GM19452 (cell line): ENCODE measurements at regions not wholly inside any gene's neighbourhood (a gene's known extent, or its start where the extent isn't known, plus 50 kb on each side); places are given as distances from the start of the nearest gene placed in this dataset.

Experiments used
- ATAC-seq: cut with Tn5 transposase; IDR thresholded peaks from one replicate; pipeline ENCODE4 v1.9.1; 2021; ENCODE audit not compliant: unreplicated experiment

DNA sequence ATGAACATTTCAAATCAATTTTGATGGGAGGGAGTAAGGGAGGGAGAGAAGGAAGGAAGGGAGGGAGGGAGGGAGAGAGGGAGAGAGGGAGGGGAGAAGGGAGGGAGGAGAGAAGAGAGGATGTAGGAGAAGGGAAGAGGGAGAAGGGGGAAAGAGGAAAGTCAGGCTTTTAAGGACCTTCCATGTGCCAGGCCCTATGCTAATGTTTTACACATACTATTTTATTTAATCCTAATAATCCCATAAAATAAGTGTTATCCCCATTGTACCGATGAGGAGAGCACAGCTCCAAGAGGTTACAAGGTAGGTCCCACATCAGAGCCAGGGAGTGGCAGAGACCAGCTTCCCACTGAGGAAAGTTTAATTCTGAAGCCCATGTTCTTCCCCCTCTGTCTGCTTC is 341.9 kb downstream of the RAB28 start:
- ATAC-seq, result no peak

DNA sequence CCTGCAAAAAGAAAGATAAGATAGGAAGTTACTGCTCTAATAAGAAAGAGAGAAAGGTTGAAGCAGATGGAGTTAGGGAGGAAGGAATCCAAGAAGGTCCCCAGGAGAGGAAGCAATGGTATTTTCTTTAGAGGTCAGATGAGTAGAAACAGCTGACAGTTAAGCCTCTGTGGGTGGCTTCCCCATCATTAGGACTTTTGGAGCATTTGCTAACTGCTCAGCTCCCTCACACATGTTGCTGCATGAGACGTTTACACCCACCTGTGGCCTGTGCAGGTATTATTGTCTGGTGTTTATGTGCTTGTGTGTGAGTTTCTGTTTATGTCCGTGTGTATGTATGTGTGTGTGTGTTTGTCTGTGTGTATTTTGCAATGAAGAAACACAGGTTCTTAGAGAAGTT is 346.8 kb downstream of the RAB28 start:
- no peak for ATAC-seq

DNA sequence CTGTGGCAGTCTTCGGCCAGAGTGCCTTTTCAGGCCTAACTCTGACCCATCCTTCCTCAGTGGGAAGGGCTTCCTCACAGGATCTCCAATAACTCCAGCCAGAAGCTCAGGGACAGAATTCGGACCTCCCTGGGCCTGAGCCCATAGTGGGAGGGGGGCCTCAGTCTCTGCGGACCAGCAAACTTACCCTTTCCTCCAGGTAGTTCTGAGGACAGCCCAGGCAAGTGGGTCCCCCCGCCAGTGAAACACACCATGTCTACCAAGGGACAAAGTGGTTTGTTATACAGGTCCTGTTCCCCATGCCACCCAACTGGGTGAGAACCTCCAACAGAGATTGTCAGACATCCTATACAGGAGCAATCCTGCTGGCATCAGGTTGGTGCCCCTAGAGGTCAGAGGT is 350.4 kb downstream of the RAB28 start:
- ATAC-seq, result no peak

DNA sequence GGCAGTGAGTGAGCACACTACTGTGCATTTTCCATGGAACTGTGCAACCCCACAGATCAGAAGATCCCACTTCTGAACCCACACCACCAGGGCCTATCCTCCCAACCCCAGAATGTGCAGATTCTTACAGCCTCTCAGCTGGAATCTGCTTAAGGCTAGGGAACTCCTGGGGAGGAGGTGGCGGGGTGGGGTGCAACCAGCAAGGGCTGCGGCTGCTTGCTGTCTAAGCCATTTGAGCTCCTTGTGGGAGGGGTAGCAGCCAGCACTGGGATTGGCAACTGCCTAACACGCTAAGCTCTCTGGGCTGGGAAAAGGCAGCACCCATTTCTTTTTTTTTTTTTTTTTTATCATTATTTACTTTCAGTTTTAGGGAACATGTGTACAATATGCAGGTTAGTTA is 353.3 kb downstream of the RAB28 start:
- ATAC-seq, result no peak

DNA sequence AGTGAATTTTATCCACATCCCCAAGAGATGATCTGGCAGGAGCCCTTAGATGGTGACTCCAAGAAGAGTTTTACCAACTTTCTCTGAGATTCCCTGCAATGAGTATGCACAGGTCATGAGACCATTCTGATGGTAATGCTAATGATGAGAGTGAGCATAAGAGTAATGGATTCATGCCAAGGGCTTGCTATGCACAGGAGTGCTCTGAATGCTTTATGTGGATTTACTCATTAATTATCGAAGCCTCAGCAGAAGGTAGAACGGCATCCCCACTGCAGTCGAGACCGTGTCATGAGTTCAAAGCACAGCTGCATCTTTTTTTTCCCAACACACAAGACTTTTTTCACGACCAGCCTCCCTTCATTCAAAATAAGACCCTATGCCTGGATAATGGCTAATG is 355.0 kb downstream of the RAB28 start:
- no peak for ATAC-seq

DNA sequence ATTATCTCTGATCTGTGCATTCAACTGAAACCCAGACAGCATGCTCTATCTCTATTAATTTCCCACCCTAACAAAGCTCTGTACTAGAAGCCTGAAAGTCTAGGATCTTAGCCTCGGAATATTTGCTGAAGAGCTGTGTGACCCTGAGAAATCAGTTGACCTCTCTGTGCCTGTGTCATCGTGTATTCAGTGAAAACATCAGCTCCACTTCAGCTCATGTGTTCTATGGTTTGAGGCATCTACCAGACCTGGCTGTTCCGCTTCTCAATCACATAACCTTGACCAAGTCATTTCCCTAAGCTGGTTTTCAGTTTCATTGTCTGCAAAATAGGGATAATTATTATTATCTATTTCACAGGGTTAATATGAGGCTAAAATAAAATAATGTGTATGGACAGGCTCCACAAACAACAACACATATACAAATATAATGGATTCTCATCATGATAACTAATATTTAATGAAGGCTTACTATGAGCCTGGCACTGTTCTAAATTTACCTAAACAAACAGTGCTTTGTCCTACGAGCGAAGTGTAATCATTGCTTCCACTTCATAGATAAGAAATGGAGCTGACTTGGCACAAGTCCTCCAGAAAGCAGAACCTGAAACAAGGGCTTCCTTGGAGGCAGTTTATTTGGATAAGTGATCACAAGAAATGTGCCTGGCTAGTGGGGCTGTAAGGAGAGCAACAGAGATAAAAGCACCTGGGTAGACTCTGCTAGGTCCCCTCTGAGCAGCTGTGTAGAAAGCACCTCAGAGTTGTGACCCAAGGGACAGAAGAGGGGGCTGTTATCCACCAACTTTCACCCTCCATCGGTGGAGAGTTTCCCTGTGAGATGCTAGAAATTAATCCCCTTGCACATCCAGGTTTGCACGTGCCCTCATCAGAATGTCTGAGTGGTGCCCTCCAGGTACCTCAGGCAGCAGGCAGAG is 356.9 kb downstream of the RAB28 start:
- ATAC-seq, result no peak

DNA sequence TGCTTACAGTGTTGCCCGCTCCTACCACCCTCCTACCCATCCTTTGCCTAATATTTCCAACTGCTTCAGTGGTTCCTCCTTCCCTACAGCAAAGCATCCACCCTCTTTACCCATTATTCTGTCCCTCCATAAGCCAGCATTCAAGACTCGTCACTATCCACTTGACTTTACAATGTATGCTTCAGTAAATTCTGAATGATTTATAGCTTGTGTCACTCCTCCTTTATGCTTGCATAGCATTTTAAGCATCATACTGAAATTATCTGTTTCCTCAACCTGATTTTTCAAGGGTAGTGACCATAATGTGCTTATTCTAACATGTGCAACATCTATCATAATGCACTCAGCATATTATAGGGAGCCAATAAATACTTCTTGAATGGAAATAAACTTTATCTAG is 365.5 kb downstream of the RAB28 start:
- no peak for ATAC-seq

DNA sequence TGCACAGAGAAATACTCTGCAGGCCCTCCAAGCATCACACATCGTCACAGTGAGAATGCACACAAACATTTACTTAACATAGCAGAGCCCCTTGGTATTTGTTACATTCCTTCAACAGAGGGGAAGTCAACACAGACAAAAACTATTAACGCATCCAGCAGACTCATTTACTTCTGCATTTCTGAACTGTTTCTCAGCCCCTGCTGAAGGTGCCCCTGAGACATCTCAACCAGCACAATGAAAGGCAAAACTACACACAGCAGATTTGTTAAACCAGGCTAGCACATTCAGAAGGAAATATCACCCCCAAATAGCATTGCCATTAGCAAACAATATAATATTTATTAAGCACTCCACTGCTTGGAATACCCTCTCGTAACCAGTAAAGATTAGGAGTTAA is 367.0 kb downstream of the RAB28 start:
- ATAC-seq, result no peak

DNA sequence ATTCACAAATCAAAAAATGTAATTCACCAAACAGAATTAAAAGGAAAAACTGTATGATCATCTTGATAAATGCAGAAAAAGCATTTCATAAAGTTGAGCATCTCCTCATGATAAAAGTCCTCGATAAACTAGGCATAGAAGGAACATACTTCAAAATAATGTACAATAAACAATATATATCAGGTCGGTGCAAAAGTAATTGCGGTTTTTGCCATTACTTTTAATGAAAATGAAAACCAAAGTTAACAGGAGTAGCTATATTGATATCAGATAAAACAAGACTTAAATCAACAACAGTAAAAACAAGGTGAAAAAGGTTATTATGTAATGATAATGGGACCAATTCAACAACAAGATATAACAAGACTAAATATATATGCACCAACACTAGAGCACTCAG is 372.1 kb downstream of the RAB28 start:
- no peak for ATAC-seq

DNA sequence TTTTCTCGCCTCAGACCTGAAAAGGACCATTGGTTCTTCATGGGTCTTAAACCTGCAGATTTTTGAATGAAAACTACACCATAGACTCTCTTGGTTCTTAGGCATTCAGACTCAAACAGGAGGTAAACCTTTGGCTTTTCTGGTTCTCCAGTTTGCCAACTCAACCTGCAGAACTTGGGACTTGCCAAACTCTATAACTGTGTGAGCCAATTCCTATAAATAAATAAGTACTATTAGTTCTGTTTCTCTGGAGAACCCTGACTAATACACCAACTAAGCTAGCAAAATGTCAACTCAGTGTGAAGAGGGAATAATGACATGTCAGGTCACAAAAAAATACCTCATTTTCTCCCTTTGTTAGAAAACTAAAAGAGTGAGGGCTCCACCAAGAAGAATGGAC is 374.6 kb downstream of the RAB28 start:
- ATAC-seq, result no peak

DNA sequence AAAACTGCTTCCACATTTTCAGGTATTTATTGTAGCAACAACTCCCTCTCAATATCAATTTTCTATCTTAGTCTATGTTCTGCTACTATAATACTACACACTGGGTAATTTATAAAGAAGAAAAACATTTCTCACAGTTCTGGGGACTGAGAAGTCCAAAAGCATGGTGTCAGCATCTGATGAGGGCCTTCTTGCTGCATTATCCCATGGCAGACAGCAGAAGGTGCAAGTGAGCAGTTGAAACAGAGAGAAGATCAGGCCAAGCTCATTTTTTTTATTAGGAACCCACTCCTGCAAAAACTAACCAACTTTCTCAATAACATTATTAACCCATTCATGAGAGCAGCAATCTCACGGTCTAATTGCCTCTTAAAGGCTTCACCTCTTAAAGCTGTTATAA is 376.0 kb downstream of the RAB28 start:
- ATAC-seq, result no peak

DNA sequence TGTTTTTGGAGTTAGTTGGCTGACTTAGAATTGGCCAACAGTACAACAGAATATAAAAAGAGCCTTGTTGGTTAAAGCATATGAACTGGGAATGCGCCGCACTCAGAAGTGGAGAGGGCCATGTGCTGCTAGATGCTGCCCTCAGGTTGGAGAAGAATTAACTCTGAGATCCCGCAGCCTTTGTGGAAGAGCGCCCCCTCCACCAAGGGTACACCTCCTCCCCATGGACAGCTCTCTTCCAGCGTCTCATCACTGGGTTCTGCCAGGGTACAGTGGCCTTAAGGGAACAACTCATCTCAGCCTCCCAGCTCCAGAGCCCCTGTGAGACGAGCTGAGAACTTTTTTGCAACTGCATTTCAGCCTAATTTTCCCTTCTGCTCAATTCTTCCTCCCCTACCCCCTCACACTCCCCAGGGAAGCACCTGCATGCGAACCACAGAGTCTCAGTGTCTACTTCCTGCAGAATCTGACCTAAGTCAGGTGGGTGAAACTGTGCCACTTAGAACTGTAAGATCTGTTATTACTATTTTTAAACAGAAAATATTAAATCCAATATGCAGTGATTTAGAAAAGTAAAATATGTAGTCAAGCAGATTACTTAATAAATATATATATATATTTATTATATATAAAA is 380.6 kb downstream of the RAB28 start:
- ATAC-seq, result no peak

DNA sequence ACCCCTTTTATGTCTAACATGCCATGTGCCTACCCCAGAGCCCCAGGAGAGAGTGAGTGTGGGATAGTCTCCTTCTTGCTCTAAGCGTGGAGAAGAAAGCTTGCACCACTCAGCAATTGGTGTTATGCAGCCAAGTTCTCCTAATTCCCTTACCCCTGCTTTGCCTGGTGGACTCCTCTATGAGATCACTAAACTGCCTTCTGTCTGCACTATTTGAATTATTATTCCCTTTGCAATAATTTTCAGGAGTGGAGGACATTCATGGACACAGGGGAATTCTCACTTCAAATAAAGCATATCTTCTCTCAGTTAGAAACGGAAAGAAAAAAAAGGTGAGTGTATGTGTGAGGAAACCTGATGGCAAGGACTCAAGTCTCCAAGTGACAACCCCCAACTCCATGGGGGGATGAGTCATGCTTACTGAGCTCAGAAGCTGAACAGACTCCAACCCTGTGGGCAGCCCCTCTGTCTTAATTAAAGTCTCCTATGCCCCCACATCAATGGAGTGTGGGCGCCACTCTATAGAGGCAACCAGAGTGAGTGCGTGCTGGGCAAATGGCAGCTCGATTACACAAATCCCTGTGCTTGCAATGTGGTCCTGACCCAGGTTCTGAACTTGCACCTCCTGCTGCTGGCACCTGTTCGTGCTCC is 381.9 kb downstream of the RAB28 start:
- no peak for ATAC-seq

DNA sequence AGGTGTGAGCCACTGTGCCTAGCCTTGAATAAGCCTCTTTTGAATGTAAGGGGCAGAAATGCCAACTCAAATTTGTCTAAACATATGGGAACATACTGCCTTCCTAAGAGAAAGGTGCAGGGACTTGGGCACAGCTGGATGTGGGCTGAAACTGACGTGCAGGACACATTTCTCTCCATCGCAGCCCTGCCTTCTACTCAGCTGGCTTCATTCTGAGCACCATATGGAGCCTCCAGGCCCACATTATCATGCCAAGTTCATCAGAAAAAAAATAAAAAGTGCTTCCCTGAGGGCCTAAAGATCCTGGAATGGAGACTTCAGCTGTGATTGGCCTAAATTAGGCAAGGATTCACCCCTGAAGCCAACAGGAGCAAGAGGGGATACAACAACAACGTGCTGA is 386.2 kb downstream of the RAB28 start:
- ATAC-seq, result no peak

DNA sequence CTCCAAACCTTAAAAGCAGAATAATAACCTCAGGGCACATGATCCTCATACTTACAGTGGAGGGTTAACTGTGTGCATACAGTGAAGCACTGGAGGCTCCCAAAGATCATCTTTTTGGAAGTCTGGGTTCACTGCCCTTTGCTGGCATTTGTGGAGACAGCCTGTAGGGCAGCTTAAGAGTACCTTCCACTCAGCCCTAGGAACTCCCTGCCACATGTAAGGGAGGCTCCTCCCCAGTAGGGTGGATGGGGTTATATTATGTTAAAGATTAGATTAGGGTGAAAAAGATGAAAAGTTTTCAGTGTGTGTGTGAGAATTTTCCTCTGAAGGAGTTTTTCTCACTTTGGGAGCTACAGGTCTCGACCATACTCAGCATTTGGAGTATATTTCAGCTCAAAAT is 388.4 kb downstream of the RAB28 start:
- no peak for ATAC-seq

DNA sequence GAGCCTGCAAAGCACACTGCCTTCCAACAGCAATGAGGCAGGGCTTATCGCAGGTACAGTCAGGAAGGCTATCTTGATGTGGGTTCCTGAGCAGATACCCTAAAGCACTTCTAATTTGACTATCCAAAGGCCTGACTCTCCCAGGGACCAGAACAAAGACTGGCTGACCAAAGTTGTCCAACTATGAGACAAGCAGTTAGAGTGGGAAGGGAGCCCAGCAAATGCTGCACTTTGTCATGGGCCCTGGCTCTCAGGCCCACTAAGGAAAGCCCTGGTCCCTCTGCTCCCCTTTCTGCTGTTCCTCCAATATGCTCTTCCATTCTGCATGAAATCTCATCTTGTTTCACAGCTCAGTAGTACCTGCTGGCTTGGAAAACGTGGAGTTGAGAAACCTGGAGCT is 391.0 kb downstream of the RAB28 start:
- ATAC-seq, result no peak

DNA sequence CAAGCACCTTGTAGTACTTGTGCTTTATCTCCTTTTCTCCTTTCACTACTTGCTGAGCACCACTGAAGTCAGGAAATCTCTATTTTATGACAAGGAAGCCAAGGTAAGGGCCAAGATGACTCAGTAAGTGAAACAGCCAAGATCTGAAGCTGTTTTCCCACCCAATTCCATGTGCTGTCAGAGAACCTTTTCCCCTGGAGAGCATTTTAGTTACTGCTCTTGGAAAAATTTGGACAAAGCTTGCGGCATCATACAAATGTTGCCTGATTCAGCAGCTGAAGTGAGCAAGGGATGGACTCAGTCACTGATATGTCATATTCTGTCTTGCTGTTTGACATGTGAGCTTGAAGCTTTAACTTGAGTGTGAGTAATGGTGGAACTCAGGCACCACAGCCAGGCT is 391.4 kb downstream of the RAB28 start:
- ATAC-seq, result no peak

DNA sequence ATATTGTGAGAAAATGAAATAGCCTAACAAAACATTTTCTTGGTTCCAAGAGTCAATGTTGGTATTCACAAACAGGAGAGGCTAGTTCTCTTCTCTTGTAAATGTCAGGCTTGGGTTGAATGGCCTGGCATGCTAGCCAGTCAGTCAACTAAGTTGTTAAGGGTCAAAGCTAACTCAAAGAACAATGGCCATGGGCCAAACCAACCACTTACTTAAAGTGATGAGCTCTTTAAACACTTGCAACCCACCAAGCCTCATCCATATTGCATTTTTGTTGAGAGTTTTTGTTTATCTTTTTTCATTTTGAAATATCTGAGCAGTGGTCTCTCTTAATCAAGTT is 394.5 kb downstream of the RAB28 start:
- no peak for ATAC-seq

DNA sequence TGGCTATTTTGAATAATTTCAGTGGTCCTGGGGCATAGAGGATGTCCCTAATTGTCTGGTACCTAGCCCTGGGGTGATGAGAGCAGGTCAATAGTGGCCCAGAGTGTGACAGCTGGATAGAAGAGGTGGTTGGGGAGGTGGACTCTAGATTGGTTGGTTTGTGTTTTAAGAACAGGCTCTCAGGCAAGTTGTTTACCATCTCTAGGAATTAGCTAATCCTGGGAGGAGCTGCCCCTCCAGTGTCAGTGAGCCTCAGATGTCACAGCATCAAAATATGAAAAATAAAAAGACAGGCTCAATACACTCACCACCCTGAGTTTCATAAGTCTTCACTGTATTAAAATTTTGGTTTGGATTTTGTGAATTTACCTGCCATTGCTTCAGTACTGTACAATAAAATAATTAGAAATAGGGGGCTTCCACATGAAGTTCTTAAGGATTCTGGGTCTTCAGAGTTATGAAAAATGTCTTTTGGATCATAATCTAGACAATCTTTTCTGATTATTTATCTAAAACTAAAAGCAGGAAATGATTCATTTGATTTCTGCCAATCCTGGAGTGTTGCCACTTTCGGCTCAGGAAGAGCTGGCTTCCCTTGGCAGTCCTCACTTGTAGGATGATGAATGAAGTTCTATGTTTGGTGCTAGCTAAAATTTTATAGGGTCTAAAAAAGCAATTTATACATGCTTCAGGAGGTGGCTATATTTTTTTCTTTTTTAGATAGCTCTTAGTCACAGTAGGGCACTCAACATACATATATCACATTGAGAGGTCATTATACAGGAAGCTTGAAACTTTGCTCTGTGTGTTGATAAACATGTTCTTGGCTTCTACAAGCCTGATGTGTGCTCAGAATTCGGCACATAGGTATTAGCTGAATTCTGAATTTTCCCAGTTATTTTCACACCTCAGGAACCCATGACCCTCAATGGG is 395.1 kb downstream of the RAB28 start:
- ATAC-seq, result no peak

DNA sequence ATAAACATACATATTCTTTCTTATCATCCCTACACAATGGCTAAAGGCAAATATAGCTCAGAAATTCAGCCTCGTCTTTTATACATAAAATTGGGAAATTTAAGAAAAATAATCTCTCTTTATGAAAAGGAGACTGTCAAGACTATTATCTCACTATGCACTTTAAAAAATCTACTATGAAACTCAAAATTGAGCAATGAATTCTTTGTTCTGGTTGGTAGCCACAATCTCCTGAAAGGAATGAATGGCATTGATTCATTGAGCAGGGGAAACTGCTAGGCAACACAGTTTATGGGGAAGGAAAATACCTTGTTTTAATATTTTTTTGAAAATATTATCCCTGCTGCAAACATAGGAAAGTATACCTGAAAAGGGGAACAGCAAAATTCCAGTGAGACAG is 397.1 kb downstream of the RAB28 start:
- no peak for ATAC-seq

DNA sequence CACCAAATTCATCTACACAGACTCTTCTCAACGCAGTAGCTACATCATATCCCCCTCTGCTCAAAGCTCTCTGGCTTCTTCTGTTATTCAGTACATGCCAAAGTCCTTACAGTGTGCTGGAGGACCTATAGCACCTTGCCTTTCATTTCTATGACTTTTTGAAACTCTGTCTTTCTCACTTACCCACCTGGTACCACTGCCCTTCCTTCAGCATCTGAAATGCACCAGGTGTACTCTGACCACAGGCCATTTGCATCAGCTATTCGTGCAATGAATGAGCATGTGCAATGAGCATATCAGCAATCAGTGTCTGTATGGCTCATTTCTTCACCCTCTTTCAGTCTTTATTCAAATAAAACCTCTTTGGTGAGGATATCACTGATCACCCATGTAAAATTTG is 399.9 kb downstream of the RAB28 start:
- ATAC-seq, result no peak
